Nephron progenitor cell (in vitro differentiated cells): ENCODE measurements at regions not wholly inside any gene's neighbourhood (a gene's known extent, or its start where the extent isn't known, plus 50 kb on each side); places are given as distances from the start of the nearest gene placed in this dataset.

Experiments used
- DNase-seq: peaks from one replicate; pipeline ENCODE4 v3.0.0; 2021
- H3K27ac Mint-ChIP-seq: 2 replicates; pipeline ENCODE4 v1.8.0; 2021; ENCODE audit warnings: mild to moderate bottlenecking, moderate library complexity, mixed read lengths
- H3K27me3 Mint-ChIP-seq: 2 replicates; pipeline ENCODE4 v1.8.0; 2021; ENCODE audit warnings: mild to moderate bottlenecking, low read depth, mixed read lengths; ENCODE audit not compliant: poor library complexity
- H3K36me3 Mint-ChIP-seq: 2 replicates; pipeline ENCODE4 v1.8.0; 2021; ENCODE audit warnings: low read depth, mixed read lengths
- H3K4me1 Mint-ChIP-seq: 2 replicates; pipeline ENCODE4 v1.8.0; 2021; ENCODE audit warnings: mixed read lengths
- H3K4me3 Mint-ChIP-seq: 2 replicates; pipeline ENCODE4 v1.8.0; 2021; ENCODE audit warnings: mild to moderate bottlenecking, moderate library complexity, mixed read lengths
- H3K9me3 Mint-ChIP-seq: 2 replicates; pipeline ENCODE4 v1.8.0; 2021; ENCODE audit warnings: mild to moderate bottlenecking, moderate library complexity, mixed read lengths
- TF ChIP-seq, protein P1 (sequence below): fragments of 200-600 bp; sonication (generic); IDR thresholded peaks from 2 replicates; pipeline ENCODE4 v1.5.0; 2021; ENCODE audit warnings: antibody characterized with exemption

DNA sequence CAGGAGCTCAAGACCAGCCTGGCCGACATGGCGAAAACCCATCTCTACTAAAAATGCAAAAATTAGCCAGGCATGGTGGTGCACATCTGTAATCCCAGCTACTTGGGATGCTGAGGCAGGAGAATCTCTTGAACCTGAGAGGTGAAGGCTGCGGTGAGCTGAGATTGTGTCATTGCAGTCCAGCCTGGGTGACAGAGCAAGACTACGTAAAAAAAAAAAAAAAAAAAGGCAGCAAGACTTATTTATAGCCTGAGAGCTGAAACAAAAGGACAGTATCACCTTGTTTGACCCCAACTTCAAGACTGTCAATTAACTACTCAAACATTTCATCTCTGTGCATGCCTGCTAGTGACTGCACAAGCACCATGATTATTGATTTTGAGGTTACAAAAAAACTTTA is 478.9 kb upstream of the GBE1 start:
- no peak for DNase-seq
- Mint-ChIP-seq H3K36me3 (no peaks in the 10 kb centered on the region), H3K4me3 (no peak overlapping the region), H3K4me1 (no peaks in the 10 kb centered on the region), H3K9me3 (no peaks in the 10 kb centered on the region), H3K27ac (no peak overlapping the region), H3K27me3 (no peaks in the 10 kb centered on the region)
- TF ChIP-seq, protein P1, sequence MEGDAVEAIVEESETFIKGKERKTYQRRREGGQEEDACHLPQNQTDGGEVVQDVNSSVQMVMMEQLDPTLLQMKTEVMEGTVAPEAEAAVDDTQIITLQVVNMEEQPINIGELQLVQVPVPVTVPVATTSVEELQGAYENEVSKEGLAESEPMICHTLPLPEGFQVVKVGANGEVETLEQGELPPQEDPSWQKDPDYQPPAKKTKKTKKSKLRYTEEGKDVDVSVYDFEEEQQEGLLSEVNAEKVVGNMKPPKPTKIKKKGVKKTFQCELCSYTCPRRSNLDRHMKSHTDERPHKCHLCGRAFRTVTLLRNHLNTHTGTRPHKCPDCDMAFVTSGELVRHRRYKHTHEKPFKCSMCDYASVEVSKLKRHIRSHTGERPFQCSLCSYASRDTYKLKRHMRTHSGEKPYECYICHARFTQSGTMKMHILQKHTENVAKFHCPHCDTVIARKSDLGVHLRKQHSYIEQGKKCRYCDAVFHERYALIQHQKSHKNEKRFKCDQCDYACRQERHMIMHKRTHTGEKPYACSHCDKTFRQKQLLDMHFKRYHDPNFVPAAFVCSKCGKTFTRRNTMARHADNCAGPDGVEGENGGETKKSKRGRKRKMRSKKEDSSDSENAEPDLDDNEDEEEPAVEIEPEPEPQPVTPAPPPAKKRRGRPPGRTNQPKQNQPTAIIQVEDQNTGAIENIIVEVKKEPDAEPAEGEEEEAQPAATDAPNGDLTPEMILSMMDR = no peak

DNA sequence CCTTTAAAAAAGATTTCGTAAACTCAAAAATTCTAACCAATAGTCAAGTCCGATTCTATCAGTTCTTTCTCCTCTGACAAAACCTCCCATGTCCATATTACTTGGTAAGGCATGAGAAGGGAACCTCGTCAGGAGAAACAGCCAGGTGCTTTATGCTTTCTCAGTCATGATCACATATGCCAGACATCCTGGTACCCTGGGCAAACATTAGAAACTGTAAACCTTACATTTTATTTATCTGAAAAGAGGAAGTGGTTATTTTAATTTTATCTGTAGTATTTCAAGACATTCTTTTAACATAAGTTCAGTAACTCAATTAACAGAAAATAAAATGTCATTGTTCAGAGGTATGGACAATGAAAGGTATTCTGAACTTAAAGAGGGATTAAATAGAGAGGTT is 474.8 kb upstream of the GBE1 start:
- H3K9me3 Mint-ChIP-seq = no peaks in the 10 kb centered on the region
- H3K4me1 Mint-ChIP-seq = no peaks in the 10 kb centered on the region
- H3K36me3 Mint-ChIP-seq = no peaks in the 10 kb centered on the region
- no peak for DNase-seq
- TF ChIP-seq, protein P1 = no peak
- no peaks in the 10 kb centered on the region for H3K27me3 Mint-ChIP-seq
- H3K27ac Mint-ChIP-seq = no peak overlapping the region
- H3K4me3 Mint-ChIP-seq = no peak overlapping the region

GRCh38 chr3:82229397-82229796 is 468.0 kb upstream of the GBE1 start:
- Mint-ChIP-seq H3K36me3 (no peaks in the 10 kb centered on the region), H3K4me3 (no peak overlapping the region), H3K4me1 (no peaks in the 10 kb centered on the region), H3K27ac (no peak overlapping the region), H3K27me3 (no peaks in the 10 kb centered on the region), H3K9me3 (peaks cover 2% of the 10 kb centered on the region)
- DNase-seq = no peak
- TF ChIP-seq, protein P1 = no peak

DNA sequence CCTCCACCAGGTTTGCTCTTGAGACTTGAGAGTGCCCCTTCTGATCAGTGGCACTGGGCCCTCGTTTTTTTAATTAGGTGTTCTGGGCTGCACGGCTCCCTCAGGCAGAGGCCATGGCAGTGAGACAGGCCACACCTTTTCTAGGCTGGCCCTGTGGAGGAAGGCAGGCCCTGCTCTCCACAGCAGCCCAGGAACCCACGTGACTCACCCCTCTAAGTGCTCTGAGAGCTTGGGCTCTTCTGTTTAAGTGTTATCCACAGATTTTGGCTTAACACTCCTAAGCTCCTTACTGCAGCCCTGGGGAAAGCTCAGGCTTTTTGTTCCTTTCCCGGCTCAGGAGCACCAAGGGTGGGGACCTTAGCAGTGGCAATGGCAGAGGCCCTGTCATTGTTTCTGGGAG is 463.2 kb upstream of the GBE1 start:
- Mint-ChIP-seq H3K4me3 (no peak overlapping the region), H3K36me3 (no peaks in the 10 kb centered on the region), H3K27ac (no peak overlapping the region), H3K9me3 (peaks cover 14% of the 10 kb centered on the region), H3K27me3 (no peaks in the 10 kb centered on the region), H3K4me1 (no peaks in the 10 kb centered on the region)
- TF ChIP-seq, protein P1 = no peak
- no peak for DNase-seq

DNA sequence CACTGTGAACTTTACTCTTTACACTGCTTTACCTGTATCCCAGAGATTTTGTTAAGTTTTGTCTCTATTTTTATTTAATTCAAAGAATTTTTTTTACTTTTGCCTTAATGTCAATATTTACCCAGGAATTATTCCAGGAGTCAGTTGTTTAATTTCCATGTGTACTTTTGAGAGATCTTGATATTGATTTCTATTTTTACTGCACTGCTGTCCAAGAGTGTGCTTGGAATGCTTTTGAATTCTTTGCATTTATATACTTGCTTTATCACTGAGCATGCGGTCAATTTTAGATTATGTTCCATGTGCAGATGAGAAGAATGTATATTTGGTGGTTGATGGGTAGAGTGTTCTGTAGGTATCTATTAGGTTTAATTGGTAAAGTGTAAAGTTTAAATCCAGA is 461.0 kb upstream of the GBE1 start:
- Mint-ChIP-seq H3K27me3 (no peaks in the 10 kb centered on the region), H3K27ac (no peak overlapping the region), H3K4me3 (no peak overlapping the region), H3K4me1 (no peaks in the 10 kb centered on the region), H3K9me3 (peaks cover 14% of the 10 kb centered on the region), H3K36me3 (no peaks in the 10 kb centered on the region)
- TF ChIP-seq, protein P1 = no peak
- no peak for DNase-seq

DNA sequence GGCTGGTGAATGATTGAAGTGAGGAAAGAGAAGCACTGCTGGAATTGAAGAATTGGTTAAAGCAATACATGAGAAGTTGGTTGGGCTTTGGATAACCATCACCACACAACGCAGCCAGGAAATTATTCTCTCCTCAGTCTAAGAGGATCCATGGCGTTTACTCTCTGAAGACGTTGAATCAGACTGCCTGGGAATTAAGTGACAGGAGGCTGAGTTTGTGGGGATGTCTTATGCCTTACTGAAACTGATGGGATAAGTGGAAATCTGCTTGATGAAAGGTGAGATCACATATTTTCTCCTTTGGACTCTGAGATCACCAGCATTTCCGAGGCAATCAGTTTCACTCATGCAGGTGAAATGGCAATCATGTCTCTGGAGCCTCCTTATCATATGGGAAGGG is 456.1 kb upstream of the GBE1 start:
- Mint-ChIP-seq H3K9me3 (no peaks in the 10 kb centered on the region), H3K4me1 (no peaks in the 10 kb centered on the region), H3K27me3 (no peaks in the 10 kb centered on the region), H3K27ac (no peak overlapping the region), H3K4me3 (no peak overlapping the region), H3K36me3 (no peaks in the 10 kb centered on the region)
- no peak for DNase-seq
- TF ChIP-seq, protein P1 = no peak
